ENCODE measurements at regions not wholly inside any gene's neighbourhood (a gene's known extent, or its start where the extent isn't known, plus 50 kb on each side); places are given as distances from the start of the nearest gene placed in this dataset.

DNA sequence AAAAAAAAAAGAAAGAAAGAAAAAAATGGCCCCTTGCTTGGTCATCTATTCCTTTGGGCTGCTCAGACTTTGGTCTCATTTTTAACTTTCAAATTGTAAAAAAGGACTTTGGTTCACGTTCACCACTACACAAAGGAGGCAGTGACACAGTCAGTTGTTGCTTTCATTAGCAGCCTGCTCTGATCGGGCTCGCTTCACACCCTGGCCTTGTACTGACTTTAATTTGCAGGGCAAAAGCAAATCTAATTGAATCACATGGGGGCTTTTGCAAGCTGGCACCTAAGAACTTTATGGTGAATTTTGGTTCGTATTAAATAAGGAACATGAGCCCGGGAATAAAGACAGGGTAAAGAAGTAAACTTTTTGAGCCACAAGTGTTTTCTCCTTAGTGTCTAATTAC is 103.6 kb upstream of the CDH11 start:
- H3K4me2 ChIP-seq (ENCODE audit: extremely low read depth, insufficient read depth, low read length) = no peak overlapping the region
- H3K4me3 ChIP-seq (replicated peaks in 1 of 4; ENCODE audit: control extremely low read depth in 1 of 4, insufficient read depth in 1 of 4, low read depth in 3 of 4, low read length in 4 of 4) = no peak overlapping the region
- DNase-seq (ENCODE audit: low read depth in 2 of 2) = no peak
- H3K36me3 ChIP-seq (ENCODE audit: control insufficient read depth, insufficient read depth, low read length) = no peaks in the 10 kb centered on the region
- H2AFZ ChIP-seq (ENCODE audit: low read length) = no peak overlapping the region
- no peaks in the 10 kb centered on the region for H3K27me3 ChIP-seq (ENCODE audit: control insufficient read depth, insufficient read depth, low read length)
- H3K9me3 ChIP-seq (ENCODE audit: control insufficient read depth, insufficient read depth, low read depth, low read length) = no peaks in the 10 kb centered on the region
- H4K20me1 ChIP-seq (ENCODE audit: control insufficient read depth, extremely low read depth, insufficient read depth, low read length) = no peaks in the 10 kb centered on the region
- H3K9ac ChIP-seq (ENCODE audit: insufficient read depth, low read length) = no peak overlapping the region
- TF ChIP-seq EZH2 (IDR thresholded peaks at IDR 0.05; ENCODE audit: low read length, missing control alignments) (no peak), CTCF (conservative IDR thresholded peaks at IDR 0.05 in 1 of 2, IDR thresholded peaks at IDR 0.05 in 1 of 2; ENCODE audit: low read depth in 1 of 2, low read length in 2 of 2) (no peak)
- H3K79me2 ChIP-seq (ENCODE audit: control insufficient read depth, insufficient read depth, low read length) = no peaks in the 10 kb centered on the region
- no peak overlapping the region for H3K27ac ChIP-seq (ENCODE audit: insufficient read depth, low read length)
- no peaks in the 10 kb centered on the region for H3K4me1 ChIP-seq (ENCODE audit: control insufficient read depth, extremely low read depth, insufficient read depth, low read length)

DNA sequence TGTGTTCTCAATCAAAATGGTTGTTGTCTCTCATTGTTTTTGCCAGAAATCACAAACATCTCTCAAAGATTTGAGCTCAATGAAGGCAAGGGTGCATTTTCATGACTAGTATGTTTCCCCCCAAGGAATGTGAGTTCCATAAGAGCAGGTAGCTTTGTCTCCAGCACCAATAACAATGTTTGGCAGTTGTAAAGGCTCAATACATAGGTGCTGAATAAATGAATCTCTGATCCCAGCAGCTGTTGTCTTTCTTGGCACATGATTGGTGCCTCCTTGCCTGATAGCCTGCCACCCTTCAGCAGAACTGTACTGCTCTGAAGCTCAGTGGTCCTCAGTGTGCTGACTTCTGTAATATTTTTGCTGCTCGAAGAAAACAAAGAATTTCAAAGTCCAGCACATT is 103.1 kb upstream of the CDH11 start:
- DNase-seq (ENCODE audit: low read depth in 2 of 2) = no peak
- Histone ChIP-seq H2AFZ (ENCODE audit: low read length) (no peak overlapping the region), H3K36me3 (ENCODE audit: control insufficient read depth, insufficient read depth, low read length) (no peaks in the 10 kb centered on the region), H3K9ac (ENCODE audit: insufficient read depth, low read length) (no peak overlapping the region), H3K79me2 (ENCODE audit: control insufficient read depth, insufficient read depth, low read length) (no peaks in the 10 kb centered on the region), H3K9me3 (ENCODE audit: control insufficient read depth, insufficient read depth, low read depth, low read length) (no peaks in the 10 kb centered on the region), H3K4me3 (replicated peaks in 1 of 4; ENCODE audit: control extremely low read depth in 1 of 4, insufficient read depth in 1 of 4, low read depth in 3 of 4, low read length in 4 of 4) (no peak overlapping the region), H3K4me1 (ENCODE audit: control insufficient read depth, extremely low read depth, insufficient read depth, low read length) (no peaks in the 10 kb centered on the region), H3K27ac (ENCODE audit: insufficient read depth, low read length) (no peak overlapping the region), H3K27me3 (ENCODE audit: control insufficient read depth, insufficient read depth, low read length) (no peaks in the 10 kb centered on the region), H4K20me1 (ENCODE audit: control insufficient read depth, extremely low read depth, insufficient read depth, low read length) (no peaks in the 10 kb centered on the region), H3K4me2 (ENCODE audit: extremely low read depth, insufficient read depth, low read length) (no peak overlapping the region)
- TF ChIP-seq EZH2 (IDR thresholded peaks at IDR 0.05; ENCODE audit: low read length, missing control alignments) (no peak), CTCF (conservative IDR thresholded peaks at IDR 0.05 in 1 of 2, IDR thresholded peaks at IDR 0.05 in 1 of 2; ENCODE audit: low read depth in 1 of 2, low read length in 2 of 2) (no peak)

GRCh38 chr16:65224471-65224870 is 102.6 kb upstream of the CDH11 start:
- no peak for DNase-seq (ENCODE audit: low read depth in 2 of 2)
- H3K4me1 ChIP-seq (ENCODE audit: control insufficient read depth, extremely low read depth, insufficient read depth, low read length) = no peaks in the 10 kb centered on the region
- no peaks in the 10 kb centered on the region for H3K27me3 ChIP-seq (ENCODE audit: control insufficient read depth, insufficient read depth, low read length)
- H3K4me3 ChIP-seq (replicated peaks in 1 of 4; ENCODE audit: control extremely low read depth in 1 of 4, insufficient read depth in 1 of 4, low read depth in 3 of 4, low read length in 4 of 4) = no peak overlapping the region
- H3K27ac ChIP-seq (ENCODE audit: insufficient read depth, low read length) = no peak overlapping the region
- no peak overlapping the region for H2AFZ ChIP-seq (ENCODE audit: low read length)
- H3K36me3 ChIP-seq (ENCODE audit: control insufficient read depth, insufficient read depth, low read length) = no peaks in the 10 kb centered on the region
- TF ChIP-seq CTCF (conservative IDR thresholded peaks at IDR 0.05 in 1 of 2, IDR thresholded peaks at IDR 0.05 in 1 of 2; ENCODE audit: low read depth in 1 of 2, low read length in 2 of 2) (no peak), EZH2 (IDR thresholded peaks at IDR 0.05; ENCODE audit: low read length, missing control alignments) (no peak)
- no peak overlapping the region for H3K4me2 ChIP-seq (ENCODE audit: extremely low read depth, insufficient read depth, low read length)
- no peak overlapping the region for H3K9ac ChIP-seq (ENCODE audit: insufficient read depth, low read length)
- H3K79me2 ChIP-seq (ENCODE audit: control insufficient read depth, insufficient read depth, low read length) = no peaks in the 10 kb centered on the region
- H3K9me3 ChIP-seq (ENCODE audit: control insufficient read depth, insufficient read depth, low read depth, low read length) = no peaks in the 10 kb centered on the region
- H4K20me1 ChIP-seq (ENCODE audit: control insufficient read depth, extremely low read depth, insufficient read depth, low read length) = no peaks in the 10 kb centered on the region
